HEK293 (cell line): ENCODE measurements at regions not wholly inside any gene's neighbourhood (a gene's known extent, or its start where the extent isn't known, plus 50 kb on each side); places are given as distances from the start of the nearest gene placed in this dataset.
A peak's percentile ranks its signal among the peaks of the same experiment; 100 is the strongest.

Experiments used
- CTCF ChIA-PET: fragments of 350-600 bp; formaldehyde crosslinking; extraction: SDS; loops from one replicate; lab custom pipeline; 2021; ENCODE audit warnings: antibody characterized with exemption; lab: Yijun Ruan, JAX
- POLR2A ChIA-PET: fragments of 300-600 bp; formaldehyde crosslinking; extraction: SDS; loops from one replicate; lab custom pipeline; 2020; ENCODE audit warnings: antibody characterized with exemption, inconsistent platforms; lab: Yijun Ruan, JAX
- H3K27ac ChIP-seq: fragments of 200-500 bp; sonication (Bioruptor generic); 2 replicates; pipeline ENCODE4 v1.5.1; 2014; ENCODE audit warnings: low read depth, low read length, control low read depth, inconsistent platforms; ENCODE audit errors: extremely low read depth
- H3K36me3 ChIP-seq, 2 experiments: fragments of 200-500 bp in 1 of 2; sonication (Bioruptor generic) in 1 of 2; 1 replicate in 1 of 2; 2 replicates in 1 of 2; pipeline ENCODE4 v1.5.1; 2014 to 2017; ENCODE audit warnings: inconsistent platforms in 2 of 2, low read length in 2 of 2; ENCODE audit not compliant: control insufficient read depth in 2 of 2, insufficient read depth in 1 of 2
- H3K4me1 ChIP-seq: fragments of 200-500 bp; sonication (Bioruptor generic); 2 replicates; pipeline ENCODE4 v1.5.1; 2014; ENCODE audit warnings: mild to moderate bottlenecking, low read length, inconsistent platforms; ENCODE audit not compliant: control insufficient read depth, insufficient read depth
- H3K4me3 ChIP-seq: 2 replicates; pipeline ENCODE4 v1.5.1; 2011; ENCODE audit warnings: low read depth, mild to moderate bottlenecking, control low read depth, low read length, moderate library complexity
- H3K9me3 ChIP-seq: fragments of 200-500 bp; sonication (Bioruptor generic); 2 replicates; pipeline ENCODE4 v1.5.1; 2014; ENCODE audit warnings: low read depth, low read length, inconsistent platforms; ENCODE audit not compliant: control insufficient read depth, insufficient read depth
- HOXA7 ChIP-seq: sonication (generic); formaldehyde crosslinking; IDR thresholded peaks from 2 replicates; pipeline ENCODE4 v1.8.1; 2022; ENCODE audit warnings: missing genetic modification reagents, borderline replicate concordance
- HOXD13 ChIP-seq: sonication (generic); formaldehyde crosslinking; IDR thresholded peaks from 2 replicates; pipeline ENCODE4 v1.8.0; 2022; ENCODE audit warnings: missing genetic modification reagents, borderline replicate concordance
- SETDB1 ChIP-seq: IDR thresholded peaks from one replicate; pipeline ENCODE4 v1.6.1; 2017; ENCODE audit warnings: mild to moderate bottlenecking, low read length, moderate library complexity, mixed read lengths; ENCODE audit not compliant: insufficient read length
- YY2 ChIP-seq: fragments of 450-650 bp; formaldehyde crosslinking; IDR thresholded peaks from 2 replicates; pipeline ENCODE4 v1.5.1; 2016; ENCODE audit warnings: missing biosample characterization, missing genetic modification characterization
- ZNF112 ChIP-seq: fragments of 450-650 bp; formaldehyde crosslinking; IDR thresholded peaks from 2 replicates; pipeline ENCODE4 v1.5.0; 2017; ENCODE audit warnings: missing biosample characterization, missing genetic modification characterization
- ZNF138 ChIP-seq: fragments of 450-650 bp; formaldehyde crosslinking; IDR thresholded peaks from 2 replicates; pipeline ENCODE4 v1.5.1; 2016; ENCODE audit warnings: missing biosample characterization, missing genetic modification characterization, borderline replicate concordance
- ZNF19 ChIP-seq: fragments of 450-650 bp; formaldehyde crosslinking; IDR thresholded peaks from 2 replicates; pipeline ENCODE4; 2016; ENCODE audit warnings: missing biosample characterization, missing genetic modification characterization, low read depth
- ZNF2 ChIP-seq: fragments of 450-650 bp; formaldehyde crosslinking; IDR thresholded peaks from 2 replicates; pipeline ENCODE4 v1.5.1; 2016; ENCODE audit warnings: missing biosample characterization, missing genetic modification characterization
- ZNF24 ChIP-seq: fragments of 450-650 bp; formaldehyde crosslinking; IDR thresholded peaks from 2 replicates; pipeline ENCODE4 v1.5.1; 2016; ENCODE audit warnings: missing biosample characterization, missing genetic modification characterization
- ZNF302 ChIP-seq: fragments of 450-650 bp; formaldehyde crosslinking; IDR thresholded peaks from 2 replicates; pipeline ENCODE4 v1.5.1; 2016; ENCODE audit warnings: missing biosample characterization, missing genetic modification characterization, low read depth
- ZNF335 ChIP-seq: fragments of 450-650 bp; formaldehyde crosslinking; conservative IDR thresholded peaks from 2 replicates; pipeline ENCODE4 v1.5.1; 2016; ENCODE audit warnings: missing biosample characterization, missing genetic modification characterization
- ZNF341 ChIP-seq: fragments of 450-650 bp; formaldehyde crosslinking; IDR thresholded peaks from 2 replicates; pipeline ENCODE4; 2016; ENCODE audit warnings: low read depth, missing biosample characterization, missing genetic modification characterization
- ZNF555 ChIP-seq: fragments of 450-650 bp; formaldehyde crosslinking; conservative IDR thresholded peaks from 2 replicates; pipeline ENCODE4 v1.5.1; 2017; ENCODE audit warnings: missing biosample characterization, mild to moderate bottlenecking, missing genetic modification characterization, inconsistent platforms
- ZNF776 ChIP-seq: fragments of 450-650 bp; formaldehyde crosslinking; IDR thresholded peaks from 2 replicates; pipeline ENCODE4 v1.5.0; 2017; ENCODE audit warnings: missing biosample characterization, missing genetic modification characterization, borderline replicate concordance
- TF ChIP-seq, protein P1 (sequence below): fragments of 450-650 bp; formaldehyde crosslinking; IDR thresholded peaks from 2 replicates; pipeline ENCODE4 v1.5.1; 2016; ENCODE audit warnings: missing biosample characterization, missing genetic modification characterization, low read depth
- TF ChIP-seq, protein P2 (sequence below): fragments of 450-650 bp; formaldehyde crosslinking; IDR thresholded peaks from 2 replicates; pipeline ENCODE4 v1.5.1; 2016; ENCODE audit warnings: missing biosample characterization, missing genetic modification characterization
- TF ChIP-seq, protein P3 (sequence below): fragments of 450-650 bp; formaldehyde crosslinking; IDR thresholded peaks from 2 replicates; pipeline ENCODE4 v1.5.1; 2017; ENCODE audit warnings: missing biosample characterization, missing genetic modification characterization
- TF ChIP-seq, protein P4 (sequence below): fragments of 450-650 bp; formaldehyde crosslinking; IDR thresholded peaks from 2 replicates; pipeline ENCODE4 v1.5.1; 2016; ENCODE audit warnings: missing biosample characterization, missing genetic modification characterization
- TF ChIP-seq, protein P5 (sequence below): fragments of 450-650 bp; formaldehyde crosslinking; IDR thresholded peaks from 2 replicates; pipeline ENCODE4 v1.5.1; 2017; ENCODE audit warnings: missing biosample characterization, missing genetic modification characterization

DNA sequence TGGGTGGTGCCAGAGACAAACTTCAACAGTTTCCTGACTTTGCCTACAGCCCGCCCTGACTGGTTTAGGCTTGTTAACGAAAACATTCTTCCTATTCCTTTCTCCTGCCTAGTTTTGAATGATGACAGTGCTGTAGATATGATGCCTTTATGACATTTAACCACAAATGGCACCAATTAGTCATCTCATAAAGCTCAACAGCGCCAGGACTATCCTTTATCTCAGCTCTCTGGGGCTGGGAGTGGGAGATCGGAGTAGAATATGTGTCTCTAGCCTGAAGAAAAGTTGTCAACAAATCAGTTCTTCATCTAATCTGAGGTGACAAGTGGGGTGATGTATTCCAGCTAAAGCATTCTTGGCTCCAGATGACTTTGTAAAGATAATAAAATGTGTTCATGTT, 64.6 kb upstream of the SH3RF1 start (continued):
- TF ChIP-seq, protein P1, sequence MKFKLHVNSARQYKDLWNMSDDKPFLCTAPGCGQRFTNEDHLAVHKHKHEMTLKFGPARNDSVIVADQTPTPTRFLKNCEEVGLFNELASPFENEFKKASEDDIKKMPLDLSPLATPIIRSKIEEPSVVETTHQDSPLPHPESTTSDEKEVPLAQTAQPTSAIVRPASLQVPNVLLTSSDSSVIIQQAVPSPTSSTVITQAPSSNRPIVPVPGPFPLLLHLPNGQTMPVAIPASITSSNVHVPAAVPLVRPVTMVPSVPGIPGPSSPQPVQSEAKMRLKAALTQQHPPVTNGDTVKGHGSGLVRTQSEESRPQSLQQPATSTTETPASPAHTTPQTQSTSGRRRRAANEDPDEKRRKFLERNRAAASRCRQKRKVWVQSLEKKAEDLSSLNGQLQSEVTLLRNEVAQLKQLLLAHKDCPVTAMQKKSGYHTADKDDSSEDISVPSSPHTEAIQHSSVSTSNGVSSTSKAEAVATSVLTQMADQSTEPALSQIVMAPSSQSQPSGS, result no peak
- TF ChIP-seq, protein P2, sequence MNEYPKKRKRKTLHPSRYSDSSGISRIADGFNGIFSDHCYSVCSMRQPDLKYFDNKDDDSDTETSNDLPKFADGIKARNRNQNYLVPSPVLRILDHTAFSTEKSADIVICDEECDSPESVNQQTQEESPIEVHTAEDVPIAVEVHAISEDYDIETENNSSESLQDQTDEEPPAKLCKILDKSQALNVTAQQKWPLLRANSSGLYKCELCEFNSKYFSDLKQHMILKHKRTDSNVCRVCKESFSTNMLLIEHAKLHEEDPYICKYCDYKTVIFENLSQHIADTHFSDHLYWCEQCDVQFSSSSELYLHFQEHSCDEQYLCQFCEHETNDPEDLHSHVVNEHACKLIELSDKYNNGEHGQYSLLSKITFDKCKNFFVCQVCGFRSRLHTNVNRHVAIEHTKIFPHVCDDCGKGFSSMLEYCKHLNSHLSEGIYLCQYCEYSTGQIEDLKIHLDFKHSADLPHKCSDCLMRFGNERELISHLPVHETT (tag by site-specific recombination), result no peak
- TF ChIP-seq ZNF112 (tag by site-specific recombination) (no peak), ZNF19 (tag by site-specific recombination) (no peak), ZNF138 (tag by site-specific recombination) (no peak), ZNF2 (tag by site-specific recombination) (no peak), ZNF555 (no peak), ZNF24 (tag by site-specific recombination) (no peak), ZNF335 (tag by site-specific recombination) (peak; percentile 47), ZNF302 (tag by site-specific recombination) (no peak), HOXD13 (CRISPR knock-in tag) (no peak), ZNF341 (no peak)
- TF ChIP-seq, protein P3, sequence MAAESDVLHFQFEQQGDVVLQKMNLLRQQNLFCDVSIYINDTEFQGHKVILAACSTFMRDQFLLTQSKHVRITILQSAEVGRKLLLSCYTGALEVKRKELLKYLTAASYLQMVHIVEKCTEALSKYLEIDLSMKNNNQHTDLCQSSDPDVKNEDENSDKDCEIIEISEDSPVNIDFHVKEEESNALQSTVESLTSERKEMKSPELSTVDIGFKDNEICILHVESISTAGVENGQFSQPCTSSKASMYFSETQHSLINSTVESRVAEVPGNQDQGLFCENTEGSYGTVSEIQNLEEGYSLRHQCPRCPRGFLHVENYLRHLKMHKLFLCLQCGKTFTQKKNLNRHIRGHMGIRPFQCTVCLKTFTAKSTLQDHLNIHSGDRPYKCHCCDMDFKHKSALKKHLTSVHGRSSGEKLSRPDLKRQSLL (tag by site-specific recombination), result no peak

DNA sequence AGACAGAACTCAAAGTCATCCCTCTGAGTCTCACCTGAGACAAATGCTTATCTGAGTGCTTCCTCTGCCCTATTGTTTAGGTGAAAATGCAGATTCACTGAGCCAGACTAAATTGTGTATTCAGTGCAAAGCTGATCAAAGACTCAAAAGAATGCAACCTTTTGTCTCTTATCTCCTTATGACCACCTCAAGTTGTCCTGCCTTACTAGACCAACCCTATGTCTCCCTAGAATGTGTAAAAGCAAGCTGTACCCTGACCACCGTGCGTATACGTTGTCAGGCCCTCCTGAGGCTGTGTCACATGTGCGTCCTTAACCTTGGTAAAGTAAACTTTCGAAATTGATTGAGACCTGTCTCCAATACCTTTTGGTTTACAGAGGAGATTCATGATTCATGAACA, 63.6 kb upstream of the SH3RF1 start:
- no peak overlapping the region for H3K27ac ChIP-seq
- H3K4me1 ChIP-seq, result no peaks in the 10 kb centered on the region
- H3K9me3 ChIP-seq, result no peaks in the 10 kb centered on the region
- ChIA-PET POLR2A (no interaction called here), CTCF (no interaction called here)
- no peak overlapping the region for H3K4me3 ChIP-seq
- TF ChIP-seq, protein P4, sequence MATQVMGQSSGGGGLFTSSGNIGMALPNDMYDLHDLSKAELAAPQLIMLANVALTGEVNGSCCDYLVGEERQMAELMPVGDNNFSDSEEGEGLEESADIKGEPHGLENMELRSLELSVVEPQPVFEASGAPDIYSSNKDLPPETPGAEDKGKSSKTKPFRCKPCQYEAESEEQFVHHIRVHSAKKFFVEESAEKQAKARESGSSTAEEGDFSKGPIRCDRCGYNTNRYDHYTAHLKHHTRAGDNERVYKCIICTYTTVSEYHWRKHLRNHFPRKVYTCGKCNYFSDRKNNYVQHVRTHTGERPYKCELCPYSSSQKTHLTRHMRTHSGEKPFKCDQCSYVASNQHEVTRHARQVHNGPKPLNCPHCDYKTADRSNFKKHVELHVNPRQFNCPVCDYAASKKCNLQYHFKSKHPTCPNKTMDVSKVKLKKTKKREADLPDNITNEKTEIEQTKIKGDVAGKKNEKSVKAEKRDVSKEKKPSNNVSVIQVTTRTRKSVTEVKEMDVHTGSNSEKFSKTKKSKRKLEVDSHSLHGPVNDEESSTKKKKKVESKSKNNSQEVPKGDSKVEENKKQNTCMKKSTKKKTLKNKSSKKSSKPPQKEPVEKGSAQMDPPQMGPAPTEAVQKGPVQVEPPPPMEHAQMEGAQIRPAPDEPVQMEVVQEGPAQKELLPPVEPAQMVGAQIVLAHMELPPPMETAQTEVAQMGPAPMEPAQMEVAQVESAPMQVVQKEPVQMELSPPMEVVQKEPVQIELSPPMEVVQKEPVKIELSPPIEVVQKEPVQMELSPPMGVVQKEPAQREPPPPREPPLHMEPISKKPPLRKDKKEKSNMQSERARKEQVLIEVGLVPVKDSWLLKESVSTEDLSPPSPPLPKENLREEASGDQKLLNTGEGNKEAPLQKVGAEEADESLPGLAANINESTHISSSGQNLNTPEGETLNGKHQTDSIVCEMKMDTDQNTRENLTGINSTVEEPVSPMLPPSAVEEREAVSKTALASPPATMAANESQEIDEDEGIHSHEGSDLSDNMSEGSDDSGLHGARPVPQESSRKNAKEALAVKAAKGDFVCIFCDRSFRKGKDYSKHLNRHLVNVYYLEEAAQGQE, result no peak
- TF ChIP-seq ZNF341, result no peak
- TF ChIP-seq, protein P5, sequence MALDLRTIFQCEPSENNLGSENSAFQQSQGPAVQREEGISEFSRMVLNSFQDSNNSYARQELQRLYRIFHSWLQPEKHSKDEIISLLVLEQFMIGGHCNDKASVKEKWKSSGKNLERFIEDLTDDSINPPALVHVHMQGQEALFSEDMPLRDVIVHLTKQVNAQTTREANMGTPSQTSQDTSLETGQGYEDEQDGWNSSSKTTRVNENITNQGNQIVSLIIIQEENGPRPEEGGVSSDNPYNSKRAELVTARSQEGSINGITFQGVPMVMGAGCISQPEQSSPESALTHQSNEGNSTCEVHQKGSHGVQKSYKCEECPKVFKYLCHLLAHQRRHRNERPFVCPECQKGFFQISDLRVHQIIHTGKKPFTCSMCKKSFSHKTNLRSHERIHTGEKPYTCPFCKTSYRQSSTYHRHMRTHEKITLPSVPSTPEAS (tag by site-specific recombination), result no peak
- no peak for TF ChIP-seq HOXA7 (CRISPR knock-in tag)
- TF ChIP-seq YY2, result no peak
- TF ChIP-seq SETDB1, result no peak
- no peak for TF ChIP-seq ZNF776 (tag by site-specific recombination)
- H3K36me3 ChIP-seq, result no peaks in the 10 kb centered on the region
